Progenitor cell of endocrine pancreas (in vitro differentiated cells): ENCODE measurements at regions not wholly inside any gene's neighbourhood (a gene's known extent, or its start where the extent isn't known, plus 50 kb on each side); places are given as distances from the start of the nearest gene placed in this dataset.

Experiments
- DNase-seq: peaks from one replicate; pipeline ENCODE4 v3.0.0; 2021; ENCODE audit warnings: low spot score; ENCODE audit not compliant: unreplicated experiment
- H3K27ac Mint-ChIP-seq: 2 replicates; pipeline ENCODE4 v1.8.0; 2021; ENCODE audit warnings: mild to moderate bottlenecking, moderate library complexity, mixed read lengths
- H3K27me3 Mint-ChIP-seq: 2 replicates; pipeline ENCODE4 v1.8.0; 2021; ENCODE audit warnings: mixed read lengths
- H3K36me3 Mint-ChIP-seq: 2 replicates; pipeline ENCODE4 v1.8.0; 2022; ENCODE audit warnings: mixed read lengths; ENCODE audit not compliant: insufficient read depth
- H3K4me1 Mint-ChIP-seq: 2 replicates; pipeline ENCODE4 v1.8.0; 2021; ENCODE audit warnings: low read depth, mixed read lengths
- H3K4me3 Mint-ChIP-seq: 2 replicates; pipeline ENCODE4 v1.8.0; 2021; ENCODE audit warnings: low read depth, mild to moderate bottlenecking, moderate library complexity, mixed read lengths
- H3K9me3 Mint-ChIP-seq: 2 replicates; pipeline ENCODE4 v1.8.0; 2021; ENCODE audit warnings: low read depth, mixed read lengths
- CTCF ChIP-seq: fragments of 200-600 bp; sonication (generic); IDR thresholded peaks from one replicate; pipeline ENCODE4 v1.5.0; 2021; ENCODE audit warnings: antibody characterized with exemption, mild to moderate bottlenecking; ENCODE audit not compliant: unreplicated experiment

GRCh38 chr20:22216984-22217383, 367.4 kb downstream of the FOXA2 start:
- Mint-ChIP-seq H3K27me3 (peaks cover 23% of the 10 kb centered on the region), H3K9me3 (no peaks in the 10 kb centered on the region), H3K4me1 (no peaks in the 10 kb centered on the region), H3K27ac (no peak overlapping the region), H3K36me3 (no peaks in the 10 kb centered on the region), H3K4me3 (no peak overlapping the region)
- no peak for DNase-seq
- no peak for TF ChIP-seq CTCF

- no peak for TF ChIP-seq CTCF
- Mint-ChIP-seq H3K4me1 (no peaks in the 10 kb centered on the region), H3K27ac (no peak overlapping the region), H3K36me3 (no peaks in the 10 kb centered on the region), H3K27me3 (peaks cover 23% of the 10 kb centered on the region), H3K9me3 (no peaks in the 10 kb centered on the region), H3K4me3 (no peak overlapping the region)
- DNase-seq: no peak
Measured at GRCh38 chr20:22214296-22214695, 370.1 kb downstream of the FOXA2 start.

- no peak for TF ChIP-seq CTCF
- Mint-ChIP-seq H3K27me3 (peaks cover 23% of the 10 kb centered on the region), H3K4me3 (no peak overlapping the region), H3K9me3 (no peaks in the 10 kb centered on the region), H3K27ac (no peak overlapping the region), H3K4me1 (no peaks in the 10 kb centered on the region), H3K36me3 (no peaks in the 10 kb centered on the region)
- DNase-seq: no peak
Measured at GRCh38 chr20:22213271-22213670, 371.1 kb downstream of the FOXA2 start.

- Mint-ChIP-seq H3K27me3 (peaks cover 10% of the 10 kb centered on the region), H3K4me1 (no peaks in the 10 kb centered on the region), H3K27ac (no peak overlapping the region), H3K36me3 (no peaks in the 10 kb centered on the region), H3K9me3 (no peaks in the 10 kb centered on the region), H3K4me3 (no peak overlapping the region)
- no peak for TF ChIP-seq CTCF
- no peak for DNase-seq
Measured at GRCh38 chr20:22207280-22207679, 377.1 kb downstream of the FOXA2 start.

GRCh38 chr20:22204801-22205200, 379.6 kb downstream of the FOXA2 start:
- Mint-ChIP-seq H3K27me3 (peaks cover 15% of the 10 kb centered on the region), H3K4me1 (no peaks in the 10 kb centered on the region), H3K4me3 (no peak overlapping the region), H3K27ac (no peak overlapping the region), H3K9me3 (no peaks in the 10 kb centered on the region), H3K36me3 (no peaks in the 10 kb centered on the region)
- DNase-seq: no peak
- no peak for TF ChIP-seq CTCF
